ENCODE measurements at regions not wholly inside any gene's neighbourhood (a gene's known extent, or its start where the extent isn't known, plus 50 kb on each side); places are given as distances from the start of the nearest gene placed in this dataset.

GRCh38 chr4:117326091-117326490 lies 240.7 kb upstream of the TRAM1L1 start:
- DNase-seq (no peak), ATAC-seq (no peak)
- intact Hi-C loops (cut with DNase I): no loop called here
- no peak overlapping the region for H3K4me3 ChIP-seq (ENCODE audit: low read length)
- no peak overlapping the region for H3K27ac ChIP-seq (ENCODE audit: low read length)
- H3K4me1 ChIP-seq (ENCODE audit: control insufficient read depth, insufficient read depth, low read length): no peaks in the 10 kb centered on the region
- 85% methylated on average over 3 of the region's 3 CpGs for WGBS
- H3K27me3 ChIP-seq (ENCODE audit: control insufficient read depth, insufficient read depth): no peaks in the 10 kb centered on the region
- no peaks in the 10 kb centered on the region for H3K9me3 ChIP-seq (ENCODE audit: control insufficient read depth, low read length)

- ATAC-seq (no peak), DNase-seq (no peak)
- intact Hi-C loops (cut with DNase I): no loop called here
- H3K27ac ChIP-seq (ENCODE audit: low read length): no peak overlapping the region
- 70% methylated on average over 3 of the region's 3 CpGs for WGBS
- H3K27me3 ChIP-seq (ENCODE audit: control insufficient read depth, insufficient read depth): no peaks in the 10 kb centered on the region
- H3K4me3 ChIP-seq (ENCODE audit: low read length): no peak overlapping the region
- H3K9me3 ChIP-seq (ENCODE audit: control insufficient read depth, low read length): no peaks in the 10 kb centered on the region
- H3K4me1 ChIP-seq (ENCODE audit: control insufficient read depth, insufficient read depth, low read length): no peaks in the 10 kb centered on the region
These were observed 242.1 kb upstream of the TRAM1L1 start for GRCh38 chr4:117327491-117327890.

- no peaks in the 10 kb centered on the region for H3K4me1 ChIP-seq (ENCODE audit: control insufficient read depth, insufficient read depth, low read length)
- H3K27me3 ChIP-seq (ENCODE audit: control insufficient read depth, insufficient read depth): no peaks in the 10 kb centered on the region
- H3K27ac ChIP-seq (ENCODE audit: low read length): no peak overlapping the region
- intact Hi-C loops (cut with DNase I): no loop called here
- no peak overlapping the region for H3K4me3 ChIP-seq (ENCODE audit: low read length)
- no peaks in the 10 kb centered on the region for H3K9me3 ChIP-seq (ENCODE audit: control insufficient read depth, low read length)
- 45% methylated on average over 2 of the region's 2 CpGs for WGBS
- ATAC-seq (no peak), DNase-seq (no peak)
These were observed 243.0 kb upstream of the TRAM1L1 start for GRCh38 chr4:117328333-117328732.

GRCh38 chr4:117331817-117332216 lies 246.4 kb upstream of the TRAM1L1 start:
- H3K4me3 ChIP-seq (ENCODE audit: low read length): no peak overlapping the region
- no peak overlapping the region for H3K27ac ChIP-seq (ENCODE audit: low read length)
- intact Hi-C loops (cut with DNase I): no loop called here
- H3K27me3 ChIP-seq (ENCODE audit: control insufficient read depth, insufficient read depth): no peaks in the 10 kb centered on the region
- ATAC-seq: no peak
- no peaks in the 10 kb centered on the region for H3K4me1 ChIP-seq (ENCODE audit: control insufficient read depth, insufficient read depth, low read length)
- H3K9me3 ChIP-seq (ENCODE audit: control insufficient read depth, low read length): no peaks in the 10 kb centered on the region
- DNase-seq: no peak
- WGBS: 80% methylated on average over 4 of the region's 4 CpGs

GRCh38 chr4:117334451-117335188 lies 249.2 kb upstream of the TRAM1L1 start:
- Histone ChIP-seq H3K4me3 (ENCODE audit: low read length) (no peak overlapping the region), H3K27me3 (ENCODE audit: control insufficient read depth, insufficient read depth) (no peaks in the 10 kb centered on the region), H3K27ac (ENCODE audit: low read length) (no peak overlapping the region), H3K9me3 (ENCODE audit: control insufficient read depth, low read length) (no peaks in the 10 kb centered on the region), H3K4me1 (ENCODE audit: control insufficient read depth, insufficient read depth, low read length) (no peaks in the 10 kb centered on the region)
- no peak for ATAC-seq
- 88% methylated on average over 7 of the region's 7 CpGs for WGBS
- no peak for DNase-seq
- intact Hi-C loops (cut with DNase I): no loop called here

- 63% methylated on average over 5 of the region's 5 CpGs for WGBS
- no peak overlapping the region for H3K4me3 ChIP-seq (ENCODE audit: low read length)
- no peak for DNase-seq
- H3K27me3 ChIP-seq (ENCODE audit: control insufficient read depth, insufficient read depth): no peaks in the 10 kb centered on the region
- no peak overlapping the region for H3K27ac ChIP-seq (ENCODE audit: low read length)
- intact Hi-C loops (cut with DNase I): no loop called here
- H3K9me3 ChIP-seq (ENCODE audit: control insufficient read depth, low read length): no peaks in the 10 kb centered on the region
- no peak for ATAC-seq
- no peaks in the 10 kb centered on the region for H3K4me1 ChIP-seq (ENCODE audit: control insufficient read depth, insufficient read depth, low read length)
These were observed 272.1 kb upstream of the TRAM1L1 start for GRCh38 chr4:117357437-117357836.

GRCh38 chr4:117357866-117358265 lies 272.5 kb upstream of the TRAM1L1 start:
- no peaks in the 10 kb centered on the region for H3K4me1 ChIP-seq (ENCODE audit: control insufficient read depth, insufficient read depth, low read length)
- WGBS: 58% methylated on average over 4 of the region's 4 CpGs
- H3K27me3 ChIP-seq (ENCODE audit: control insufficient read depth, insufficient read depth): no peaks in the 10 kb centered on the region
- H3K4me3 ChIP-seq (ENCODE audit: low read length): no peak overlapping the region
- intact Hi-C loops (cut with DNase I): no loop called here
- DNase-seq (no peak), ATAC-seq (no peak)
- no peak overlapping the region for H3K27ac ChIP-seq (ENCODE audit: low read length)
- H3K9me3 ChIP-seq (ENCODE audit: control insufficient read depth, low read length): no peaks in the 10 kb centered on the region

GRCh38 chr4:117370944-117371668 lies 285.7 kb upstream of the TRAM1L1 start:
- Histone ChIP-seq H3K4me3 (ENCODE audit: low read length) (no peak overlapping the region), H3K9me3 (ENCODE audit: control insufficient read depth, low read length) (no peaks in the 10 kb centered on the region), H3K4me1 (ENCODE audit: control insufficient read depth, insufficient read depth, low read length) (no peaks in the 10 kb centered on the region), H3K27me3 (ENCODE audit: control insufficient read depth, insufficient read depth) (no peaks in the 10 kb centered on the region), H3K27ac (ENCODE audit: low read length) (no peak overlapping the region)
- no peak for ATAC-seq
- no peak for DNase-seq
- 66% methylated on average over 4 of the region's 4 CpGs for WGBS
- intact Hi-C loops (cut with DNase I): no loop called here

GRCh38 chr4:117375101-117375500 lies 289.7 kb upstream of the TRAM1L1 start:
- Histone ChIP-seq H3K9me3 (ENCODE audit: control insufficient read depth, low read length) (no peaks in the 10 kb centered on the region), H3K27me3 (ENCODE audit: control insufficient read depth, insufficient read depth) (no peaks in the 10 kb centered on the region), H3K4me3 (ENCODE audit: low read length) (no peak overlapping the region), H3K27ac (ENCODE audit: low read length) (no peak overlapping the region), H3K4me1 (ENCODE audit: control insufficient read depth, insufficient read depth, low read length) (no peaks in the 10 kb centered on the region)
- 41% methylated on average over 3 of the region's 3 CpGs for WGBS
- ATAC-seq: no peak
- no peak for DNase-seq
- intact Hi-C loops (cut with DNase I): no loop called here

GRCh38 chr4:117376692-117377091 lies 291.3 kb upstream of the TRAM1L1 start:
- Histone ChIP-seq H3K27me3 (ENCODE audit: control insufficient read depth, insufficient read depth) (no peaks in the 10 kb centered on the region), H3K9me3 (ENCODE audit: control insufficient read depth, low read length) (no peaks in the 10 kb centered on the region), H3K27ac (ENCODE audit: low read length) (no peak overlapping the region), H3K4me3 (ENCODE audit: low read length) (no peak overlapping the region), H3K4me1 (ENCODE audit: control insufficient read depth, insufficient read depth, low read length) (no peaks in the 10 kb centered on the region)
- intact Hi-C loops (cut with DNase I): no loop called here
- DNase-seq (no peak), ATAC-seq (no peak)

GRCh38 chr4:117378942-117379341 lies 293.6 kb upstream of the TRAM1L1 start:
- Histone ChIP-seq H3K4me1 (ENCODE audit: control insufficient read depth, insufficient read depth, low read length) (no peaks in the 10 kb centered on the region), H3K9me3 (ENCODE audit: control insufficient read depth, low read length) (no peaks in the 10 kb centered on the region), H3K27ac (ENCODE audit: low read length) (no peak overlapping the region), H3K27me3 (ENCODE audit: control insufficient read depth, insufficient read depth) (no peaks in the 10 kb centered on the region), H3K4me3 (ENCODE audit: low read length) (no peak overlapping the region)
- intact Hi-C loops (cut with DNase I): no loop called here
- ATAC-seq: no peak
- WGBS: 84% methylated on average over 7 of the region's 7 CpGs
- DNase-seq: no peak

Measured in right cardiac atrium (tissue), 5 donors.